ENCODE measurements at regions not wholly inside any gene's neighbourhood (a gene's known extent, or its start where the extent isn't known, plus 50 kb on each side); places are given as distances from the start of the nearest gene placed in this dataset.

GRCh38 chrX:1035206-1035605 is 177.2 kb downstream of the CRLF2 start:
- H3K4me1 ChIP-seq: no peaks in the 10 kb centered on the region
- no peak overlapping the region for H3K4me3 ChIP-seq
- intact Hi-C loops (cut with DNase I): no loop called here
- no peak overlapping the region for H3K27ac ChIP-seq (replicated peaks in 1 of 4)
- H3K36me3 ChIP-seq: no peaks in the 10 kb centered on the region
- DNase-seq (ENCODE audit: extremely low spot score): no peak
- peaks cover 0 to 7% (median 0%) of the 10 kb centered on the region in 4 donors for H3K27me3 ChIP-seq
- WGBS: 45% methylated on average over 19 of the region's 19 CpGs
- H3K9me3 ChIP-seq: peaks cover 0 to 50% (median 22%) of the 10 kb centered on the region in 4 donors
- TF ChIP-seq CTCF (IDR thresholded peaks at IDR 0.05) (no peak), EP300 (IDR thresholded peaks at IDR 0.05) (no peak), POLR2AphosphoS5 (IDR thresholded peaks at IDR 0.05) (no peak), POLR2A (IDR thresholded peaks at IDR 0.05; ENCODE audit: low read depth) (no peak)

GRCh38 chrX:1034717-1035116 is 177.7 kb downstream of the CRLF2 start:
- peaks cover 0 to 8% (median 0%) of the 10 kb centered on the region in 4 donors for H3K27me3 ChIP-seq
- intact Hi-C loops (cut with DNase I): no loop called here
- no peak for TF ChIP-seq CTCF (IDR thresholded peaks at IDR 0.05)
- TF ChIP-seq POLR2A (IDR thresholded peaks at IDR 0.05; ENCODE audit: low read depth): no peak
- no peak for TF ChIP-seq EP300 (IDR thresholded peaks at IDR 0.05)
- TF ChIP-seq POLR2AphosphoS5 (IDR thresholded peaks at IDR 0.05): no peak
- H3K27ac ChIP-seq (replicated peaks in 1 of 4): no peak overlapping the region
- H3K36me3 ChIP-seq: no peaks in the 10 kb centered on the region
- no peaks in the 10 kb centered on the region for H3K4me1 ChIP-seq
- WGBS: 82% methylated on average over 17 of the region's 17 CpGs
- no peak for DNase-seq (ENCODE audit: extremely low spot score)
- H3K9me3 ChIP-seq: peaks cover 0 to 50% (median 21%) of the 10 kb centered on the region in 4 donors
- no peak overlapping the region for H3K4me3 ChIP-seq

- Histone ChIP-seq H3K27me3 (peaks cover 0 to 19% (median 0%) of the 10 kb centered on the region in 4 donors), H3K4me1 (no peaks in the 10 kb centered on the region), H3K27ac (replicated peaks in 1 of 4) (no peak overlapping the region), H3K4me3 (no peak overlapping the region), H3K9me3 (peaks cover 0 to 30% (median 18%) of the 10 kb centered on the region in 4 donors), H3K36me3 (no peaks in the 10 kb centered on the region)
- TF ChIP-seq POLR2AphosphoS5 (IDR thresholded peaks at IDR 0.05): no peak
- TF ChIP-seq EP300 (IDR thresholded peaks at IDR 0.05): no peak
- TF ChIP-seq CTCF (IDR thresholded peaks at IDR 0.05): no peak
- TF ChIP-seq POLR2A (IDR thresholded peaks at IDR 0.05; ENCODE audit: low read depth): no peak
- 84% methylated on average over 36 of the region's 38 CpGs for WGBS
- intact Hi-C loops (cut with DNase I): no loop called here
- no peak for DNase-seq (ENCODE audit: extremely low spot score)
These were observed 180.7 kb downstream of the CRLF2 start for GRCh38 chrX:1031521-1032430.

- peaks cover 0 to 15% (median 7%) of the 10 kb centered on the region in 4 donors for H3K9me3 ChIP-seq
- 88% methylated on average over 15 of the region's 15 CpGs for WGBS
- H3K36me3 ChIP-seq: no peaks in the 10 kb centered on the region
- H3K4me1 ChIP-seq: no peaks in the 10 kb centered on the region
- H3K4me3 ChIP-seq: no peak overlapping the region
- no peak for DNase-seq (ENCODE audit: extremely low spot score)
- intact Hi-C loops (cut with DNase I): no loop called here
- TF ChIP-seq POLR2A (IDR thresholded peaks at IDR 0.05; ENCODE audit: low read depth) (no peak), POLR2AphosphoS5 (IDR thresholded peaks at IDR 0.05) (no peak), CTCF (IDR thresholded peaks at IDR 0.05) (no peak), EP300 (IDR thresholded peaks at IDR 0.05) (no peak)
- H3K27me3 ChIP-seq: peaks cover 0 to 16% (median 0%) of the 10 kb centered on the region in 4 donors
- no peak overlapping the region for H3K27ac ChIP-seq (replicated peaks in 1 of 4)
These were observed 183.0 kb downstream of the CRLF2 start for GRCh38 chrX:1029494-1029893.

Measured in esophagus muscularis mucosa (tissue), 4 donors.